SKM-1 (cell line): ENCODE measurements at regions not wholly inside any gene's neighbourhood (a gene's known extent, or its start where the extent isn't known, plus 50 kb on each side); places are given as distances from the start of the nearest gene placed in this dataset.

ENCODE experiments used
- DNase-seq: peaks from one replicate; lab custom pipeline; 2025; ENCODE audit not compliant: unreplicated experiment; lab: John Stamatoyannopoulos, UW

GRCh38 chr16:51405361-51405760 is 254.3 kb upstream of the SALL1 start:
- DNase-seq, result no peak

DNA sequence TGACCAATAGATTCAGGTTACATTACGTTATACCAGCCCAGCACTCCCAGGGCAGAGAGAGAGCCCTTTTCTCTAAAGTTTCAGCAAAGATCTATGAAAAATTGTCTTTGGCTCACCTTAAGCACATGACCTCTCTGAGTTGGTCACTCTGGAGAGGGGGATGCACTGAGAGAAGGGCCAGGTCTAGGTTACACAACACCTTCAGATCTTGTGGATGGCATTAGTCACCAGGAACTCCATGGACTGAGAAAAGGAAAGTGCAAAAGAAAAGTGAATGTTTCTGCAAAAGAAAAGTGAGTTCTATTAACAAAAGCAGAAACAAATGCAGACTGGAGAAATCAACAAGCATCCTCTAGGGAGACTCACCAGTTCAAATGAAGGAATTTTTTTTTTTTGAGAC is 253.3 kb upstream of the SALL1 start:
- DNase-seq, result no peak

- DNase-seq, result no peak
Measured at GRCh38 chr16:51402785-51403184, 251.7 kb upstream of the SALL1 start.

DNA sequence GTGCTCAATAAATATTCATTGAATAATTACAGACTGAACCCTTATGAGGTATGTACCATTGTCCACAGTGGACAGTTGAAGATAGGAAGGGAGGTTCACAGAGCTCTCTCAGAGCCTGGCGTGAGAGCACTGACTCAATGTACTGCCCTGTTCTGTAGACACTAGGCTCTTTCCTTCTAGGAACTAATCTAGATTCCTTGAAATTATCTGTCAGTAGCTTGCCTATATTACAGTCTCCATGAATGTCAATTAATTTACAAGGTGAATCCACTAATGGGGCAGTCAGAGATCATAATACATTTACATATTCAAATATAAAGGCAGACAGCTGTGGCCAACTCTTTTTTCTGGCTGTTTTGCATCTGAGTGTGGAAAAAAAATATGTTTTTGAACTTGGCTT is 251.2 kb upstream of the SALL1 start:
- DNase-seq, result no peak

DNA sequence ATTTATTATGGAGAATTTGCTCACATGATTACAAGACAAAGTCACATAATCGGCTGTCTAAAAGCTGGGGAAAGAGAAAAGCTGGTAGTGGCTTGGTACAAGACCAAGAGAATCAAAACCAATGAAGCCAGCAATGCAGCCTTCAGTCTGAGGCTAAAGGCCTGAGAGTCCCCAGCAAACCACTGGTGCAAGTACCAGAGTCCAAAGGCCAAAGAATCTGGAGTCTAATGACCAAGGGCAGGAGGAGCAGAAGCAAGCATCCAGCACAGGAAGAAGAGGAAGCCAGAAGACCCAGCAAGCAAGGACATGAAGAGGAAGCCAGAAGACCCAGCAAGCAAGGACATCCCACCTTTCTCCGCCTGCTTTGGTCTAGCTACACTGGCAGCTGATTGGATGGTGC is 250.6 kb upstream of the SALL1 start:
- no peak for DNase-seq

- DNase-seq, result no peak
Measured at GRCh38 chr16:51399908-51400670, 249.0 kb upstream of the SALL1 start.

DNA sequence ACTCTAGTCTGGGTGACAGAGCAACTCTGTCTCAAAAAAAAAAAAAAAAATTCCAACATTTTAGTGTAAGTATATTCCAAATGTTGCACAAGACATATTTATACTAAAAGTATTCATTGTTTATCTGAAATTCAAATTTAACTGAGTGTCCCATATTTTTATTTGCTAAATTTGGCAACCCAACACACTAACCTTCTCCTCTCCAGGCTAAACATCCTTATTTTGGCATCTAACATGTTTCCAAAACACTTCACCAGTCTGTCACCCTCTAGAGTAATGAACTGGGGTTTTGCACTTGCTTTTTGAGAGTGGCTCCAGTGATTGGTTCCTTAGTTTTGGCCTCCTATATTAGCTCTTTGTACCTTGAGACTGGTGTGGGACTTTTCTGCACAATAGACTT is 243.4 kb upstream of the SALL1 start:
- no peak for DNase-seq

GRCh38 chr16:51393381-51394005 is 242.4 kb upstream of the SALL1 start:
- DNase-seq, result no peak

DNA sequence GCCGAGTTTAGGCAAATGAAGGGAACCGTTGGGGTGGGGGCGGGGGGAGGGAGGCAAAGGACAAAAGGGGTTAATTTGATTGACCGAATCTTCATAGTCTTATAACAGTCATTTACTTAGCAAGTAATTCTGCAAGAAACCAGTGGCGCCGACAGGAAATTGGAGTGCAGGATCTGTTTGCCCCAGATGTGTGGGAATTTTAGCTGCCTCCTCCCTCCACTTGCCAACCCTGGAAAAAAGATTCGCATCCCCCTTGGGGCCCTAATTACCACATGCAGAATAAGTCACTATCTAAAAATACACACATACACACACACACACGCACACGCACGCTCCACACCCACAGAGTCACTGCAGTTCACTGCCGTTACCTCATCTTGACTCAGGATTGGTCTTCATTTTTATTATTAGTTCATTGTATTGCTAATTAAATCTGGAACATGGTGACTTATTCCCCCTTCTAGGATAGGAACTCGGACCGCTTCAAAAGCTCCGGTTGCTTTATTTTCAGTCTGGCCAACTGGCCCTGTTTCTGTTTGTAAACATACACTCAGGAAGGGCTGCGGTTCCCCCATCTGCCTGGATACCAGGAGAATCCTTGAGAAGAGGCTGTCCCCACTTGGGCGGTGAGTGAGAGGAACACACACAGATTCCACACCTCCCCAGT is 241.6 kb upstream of the SALL1 start:
- no peak for DNase-seq

DNA sequence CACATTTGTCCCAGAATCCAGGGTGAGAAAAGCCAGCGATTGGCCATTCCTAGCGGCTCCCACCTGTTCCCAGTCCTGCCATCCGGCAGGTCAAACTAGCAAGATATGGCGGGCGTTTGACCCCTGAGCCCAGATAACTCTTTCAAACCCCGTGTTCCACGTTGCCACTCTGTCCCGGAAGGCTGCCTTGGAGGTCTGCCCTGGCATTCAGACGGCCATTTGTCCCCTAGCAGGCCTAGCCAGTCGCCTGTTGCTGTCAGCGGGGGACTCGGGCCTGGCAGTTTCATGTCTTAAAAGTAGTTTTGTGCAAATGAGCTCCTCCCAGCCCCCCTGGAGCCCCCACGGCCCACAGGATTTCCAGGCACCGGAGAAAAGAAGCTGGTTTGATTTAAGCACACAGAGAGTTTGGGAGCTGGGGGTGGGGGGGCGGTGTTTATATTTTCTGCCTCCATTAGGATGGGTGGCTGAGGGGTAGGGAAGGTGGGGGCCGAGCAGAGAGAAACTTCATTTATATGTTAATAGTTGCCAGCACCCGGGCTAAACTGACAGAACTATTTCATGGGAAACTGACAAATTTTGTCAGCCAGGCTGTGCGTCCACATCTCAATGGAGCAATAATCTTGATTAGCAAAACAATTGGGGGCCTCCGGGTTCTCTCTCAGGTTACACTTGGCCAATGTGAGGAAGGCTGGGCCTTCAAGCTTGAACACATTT is 240.9 kb upstream of the SALL1 start:
- DNase-seq, result no peak

DNA sequence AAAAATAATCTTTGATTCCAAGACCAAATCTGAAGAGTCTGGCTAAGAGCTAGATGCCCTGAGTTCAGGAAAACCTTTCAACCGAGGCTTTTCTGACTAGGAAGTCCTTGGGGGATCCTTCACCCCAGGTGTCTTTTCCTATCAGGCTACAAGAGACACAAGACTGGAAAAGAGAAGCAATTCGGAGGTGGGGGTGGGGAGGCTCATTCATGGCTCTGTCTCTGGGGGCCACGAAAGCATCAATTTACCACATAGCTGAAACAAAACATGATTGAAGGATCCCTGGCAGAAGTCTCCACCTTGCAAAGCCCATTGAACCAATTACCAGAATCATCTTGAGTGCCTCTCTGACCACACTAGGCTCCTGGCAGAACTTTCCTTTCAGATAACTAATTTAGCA is 239.8 kb upstream of the SALL1 start:
- no peak for DNase-seq

DNA sequence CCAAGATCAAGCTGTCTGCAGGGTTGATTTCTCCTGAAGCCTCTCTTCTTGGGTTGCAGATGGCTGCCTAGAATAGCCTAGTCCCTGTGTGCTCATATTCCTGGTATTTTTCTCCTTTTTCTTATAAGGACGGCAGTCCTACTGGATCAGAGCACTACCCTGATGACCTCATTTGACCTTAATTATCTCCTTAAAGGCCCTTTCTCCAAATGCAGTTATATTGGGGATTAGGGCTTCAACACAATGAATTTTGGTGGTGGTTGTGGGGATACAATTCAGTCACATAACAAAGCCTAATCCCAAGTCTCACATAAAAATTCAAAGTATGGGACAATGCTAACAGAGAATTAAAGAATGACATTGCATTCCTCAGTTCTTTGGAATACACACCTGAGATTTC is 238.8 kb upstream of the SALL1 start:
- DNase-seq, result no peak

DNA sequence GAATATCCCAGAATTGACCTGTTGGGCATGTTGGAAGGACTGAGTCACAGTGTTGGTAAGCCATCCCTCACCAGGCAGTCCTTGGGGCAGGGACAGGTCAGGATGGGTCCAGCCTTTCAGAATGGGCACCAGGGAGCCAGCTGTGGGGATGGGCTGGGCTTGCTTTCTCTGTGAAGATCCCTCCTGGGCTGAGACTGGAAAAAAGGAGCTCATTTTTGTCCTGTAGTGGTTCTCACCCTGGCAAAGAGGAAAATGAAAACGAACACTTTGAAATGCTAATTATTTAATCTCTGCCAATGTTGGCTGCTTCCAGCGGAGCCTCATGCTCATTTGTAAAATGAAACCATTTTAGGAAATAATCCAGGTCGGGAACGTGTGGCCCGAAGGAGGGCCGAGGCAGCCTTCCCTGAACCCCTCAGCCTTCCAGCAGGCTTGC is 237.5 kb upstream of the SALL1 start:
- DNase-seq, result no peak

DNA sequence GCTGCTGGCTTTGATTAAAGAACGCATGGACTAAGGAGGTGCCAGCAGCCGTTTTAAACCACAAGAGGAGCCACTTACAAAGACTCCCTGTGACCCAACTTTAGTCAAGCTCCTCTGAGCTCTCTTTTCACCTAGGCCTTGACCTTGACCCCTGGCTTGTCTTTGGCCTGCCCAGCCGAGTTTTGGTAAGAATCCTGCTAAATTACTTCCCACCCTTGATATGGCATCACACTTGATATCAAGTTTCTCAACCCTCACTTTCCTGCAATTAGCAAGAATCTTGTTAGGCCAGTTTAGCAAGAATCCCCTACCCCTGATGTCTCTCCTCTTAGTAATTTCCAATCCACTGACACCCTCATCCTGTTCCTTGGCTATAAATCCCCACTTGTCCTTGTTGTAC is 232.8 kb upstream of the SALL1 start:
- DNase-seq, result no peak

- DNase-seq, result no peak
Measured at GRCh38 chr16:51382940-51383339, 231.9 kb upstream of the SALL1 start.

DNA sequence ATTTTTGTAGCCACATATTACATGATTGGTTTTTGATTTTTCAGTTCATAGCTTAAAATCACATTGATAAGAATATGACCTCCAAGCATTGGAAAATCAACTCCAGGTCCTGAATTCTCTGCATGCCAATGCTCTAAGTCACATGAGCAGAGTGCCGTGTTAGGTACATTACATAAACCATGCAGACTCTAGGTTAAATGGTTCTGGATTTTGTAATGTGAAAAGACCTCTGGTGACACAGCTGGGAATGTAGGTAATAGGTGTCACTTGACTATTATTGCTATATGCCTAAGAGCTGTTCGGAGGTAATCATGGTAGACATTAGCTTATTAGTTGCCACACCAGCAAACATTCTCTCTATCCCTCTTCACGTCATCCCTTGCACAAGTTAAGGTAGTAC is 231.1 kb upstream of the SALL1 start:
- DNase-seq, result no peak

DNA sequence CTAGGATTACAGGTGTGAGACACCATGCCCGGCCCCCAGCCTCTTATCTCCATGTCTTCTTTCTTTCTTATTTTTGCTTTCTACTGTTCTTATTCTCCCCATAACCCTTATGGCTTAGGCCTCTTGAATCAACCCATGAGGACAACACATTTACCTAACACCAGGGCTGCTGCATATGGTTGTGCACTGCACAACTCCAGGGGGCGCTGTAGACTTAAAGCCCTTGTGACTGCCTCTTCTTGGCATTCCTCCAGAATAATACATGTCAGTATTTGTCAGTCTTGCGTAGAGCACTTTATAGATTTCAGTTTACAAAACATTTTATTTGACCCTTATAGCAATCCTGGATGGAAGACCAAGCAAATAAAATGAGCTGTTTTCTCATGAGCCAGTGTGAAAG is 225.0 kb upstream of the SALL1 start:
- no peak for DNase-seq

- DNase-seq, result no peak
Measured at GRCh38 chr16:51374790-51375189, 223.7 kb upstream of the SALL1 start.

DNA sequence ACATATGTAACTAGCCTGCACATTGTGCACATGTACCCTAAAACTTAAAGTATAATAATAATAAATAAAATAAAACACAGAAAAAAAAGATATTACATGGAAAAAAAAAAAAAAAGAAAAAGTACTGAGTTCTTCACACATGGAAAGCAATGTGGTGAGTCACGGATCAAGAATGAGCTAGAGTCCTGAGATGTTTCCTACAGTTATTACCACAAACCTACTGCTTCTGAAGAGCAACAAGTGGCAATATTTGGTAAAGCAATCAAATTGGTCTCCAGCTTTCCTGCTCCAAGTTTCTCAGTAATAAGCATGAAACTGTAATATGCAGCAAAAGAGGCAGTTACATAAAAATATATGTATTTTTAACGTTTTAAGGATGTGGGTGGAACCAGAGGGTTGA is 223.3 kb upstream of the SALL1 start:
- DNase-seq, result no peak

DNA sequence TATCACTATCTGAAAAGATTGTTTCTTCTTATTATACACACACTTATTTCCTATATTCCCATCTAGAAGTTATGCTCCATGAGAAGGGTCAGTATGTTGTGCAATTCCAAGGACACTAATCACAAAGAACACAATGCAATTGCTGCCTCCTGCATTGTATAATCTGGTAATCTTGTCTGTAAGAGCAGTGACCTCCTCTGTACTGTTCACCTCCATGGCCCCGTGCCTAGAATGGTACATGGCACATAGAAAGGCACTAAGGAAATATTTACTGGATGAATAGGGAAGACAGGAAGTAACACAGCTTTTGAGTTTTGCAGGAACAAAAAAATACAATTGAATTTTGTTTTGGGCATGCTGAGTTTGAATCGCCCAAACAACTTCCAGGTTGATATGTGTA is 214.6 kb upstream of the SALL1 start:
- no peak for DNase-seq

GRCh38 chr16:51359141-51359955 is 208.3 kb upstream of the SALL1 start:
- no peak for DNase-seq
